C4-2B (cell line): ENCODE measurements at regions not wholly inside any gene's neighbourhood (a gene's known extent, or its start where the extent isn't known, plus 50 kb on each side); places are given as distances from the start of the nearest gene placed in this dataset.

Experiments used
- CTCF ChIP-seq: fragments of 450-650 bp; conservative IDR thresholded peaks from 2 replicates; pipeline ENCODE4 v1.5.1; 2017; ENCODE audit warnings: mild to moderate bottlenecking
- ZFX ChIP-seq: fragments of 450-650 bp; IDR thresholded peaks from 2 replicates; pipeline ENCODE4 v1.6.1; 2017

- no peak for TF ChIP-seq CTCF
- TF ChIP-seq ZFX: no peak
These were observed 56.0 kb downstream of the GLUD2 start for GRCh38 chrX:121103381-121103780.
